DND-41 (cell line): ENCODE measurements at regions not wholly inside any gene's neighbourhood (a gene's known extent, or its start where the extent isn't known, plus 50 kb on each side); places are given as distances from the start of the nearest gene placed in this dataset.

Source experiments
- CTCF ChIP-seq: IDR thresholded peaks from 2 replicates; pipeline ENCODE4 v1.5.1; 2012; ENCODE audit warnings: borderline replicate concordance, low read length, moderate library complexity, mild to moderate bottlenecking; ENCODE audit not compliant: poor library complexity, severe bottlenecking; ENCODE audit errors: extremely low read depth
- EZH2 ChIP-seq: IDR thresholded peaks from 3 replicates; pipeline ENCODE4 v1.6.1; 2012; ENCODE audit warnings: borderline replicate concordance, low read depth, mild to moderate bottlenecking, moderate library complexity, low read length, inconsistent platforms; ENCODE audit not compliant: severe bottlenecking

GRCh38 chr16:73287859-73288405 lies 240.0 kb upstream of the ZFHX3 start:
- TF ChIP-seq CTCF (no peak), EZH2 (no peak)
